Smooth muscle cell (in vitro differentiated cells): ENCODE measurements at regions not wholly inside any gene's neighbourhood (a gene's known extent, or its start where the extent isn't known, plus 50 kb on each side); places are given as distances from the start of the nearest gene placed in this dataset.

ENCODE experiments used
- DNase-seq: peaks from one replicate; lab custom pipeline; 2025; ENCODE audit not compliant: unreplicated experiment; lab: John Stamatoyannopoulos, UW
- H2AFZ ChIP-seq: fragments of 200-600 bp; sonication (generic); 2 replicates; pipeline ENCODE4 v1.6.0; 2016; ENCODE audit warnings: antibody characterized with exemption, low read depth, mild to moderate bottlenecking
- H3F3A ChIP-seq: fragments of 200-600 bp; sonication (generic); 2 replicates; pipeline ENCODE4 v1.6.0; 2017; ENCODE audit warnings: antibody characterized with exemption, low read depth
- H3K27ac ChIP-seq: fragments of 200-600 bp; sonication (generic); 2 replicates; pipeline ENCODE4 v1.5.1; 2016; ENCODE audit warnings: low read depth, mild to moderate bottlenecking
- H3K27me3 ChIP-seq: fragments of 200-600 bp; sonication (generic); 2 replicates; pipeline ENCODE4 v1.6.1; 2016; ENCODE audit warnings: low read depth, mild to moderate bottlenecking
- H3K36me3 ChIP-seq: fragments of 200-600 bp; sonication (generic); 2 replicates; pipeline ENCODE4 v1.5.1; 2016; ENCODE audit warnings: low read depth
- H3K4me1 ChIP-seq: fragments of 200-600 bp; sonication (generic); 2 replicates; pipeline ENCODE4 v1.5.1; 2016; ENCODE audit warnings: low read depth
- H3K4me2 ChIP-seq: fragments of 200-600 bp; sonication (generic); 2 replicates; pipeline ENCODE4 v1.6.0; 2016; ENCODE audit warnings: mild to moderate bottlenecking
- H3K4me3 ChIP-seq: fragments of 200-600 bp; sonication (generic); 2 replicates; pipeline ENCODE4 v1.5.1; 2016; ENCODE audit warnings: mild to moderate bottlenecking
- H3K79me2 ChIP-seq: fragments of 200-600 bp; sonication (generic); 2 replicates; pipeline ENCODE4 v1.6.0; 2016; ENCODE audit warnings: low read depth, mild to moderate bottlenecking
- H3K9ac ChIP-seq: fragments of 200-600 bp; sonication (generic); 2 replicates; pipeline ENCODE4 v1.6.0; 2016; ENCODE audit warnings: low read depth
- H3K9me3 ChIP-seq: fragments of 200-600 bp; sonication (generic); replicated peaks from 2 replicates; pipeline ENCODE4 v1.5.1; 2016; ENCODE audit warnings: low read depth
- H4K20me1 ChIP-seq: fragments of 200-600 bp; sonication (generic); 2 replicates; pipeline ENCODE4 v1.6.0; 2016; ENCODE audit warnings: low read depth
- CTCF ChIP-seq: fragments of 200-600 bp; sonication (generic); IDR thresholded peaks from 2 replicates; pipeline ENCODE4 v1.5.1; 2017; ENCODE audit warnings: borderline replicate concordance, mild to moderate bottlenecking, antibody characterized with exemption; ENCODE audit not compliant: insufficient read depth, poor library complexity, severe bottlenecking
- WGBS: methylation state at CpG from one replicate; pipeline ENCODE4 v1.1.7; 2016; ENCODE audit warnings: low lambda C conversion rate; 5-methylcytosine and 5-hydroxymethylcytosine counted together

DNA sequence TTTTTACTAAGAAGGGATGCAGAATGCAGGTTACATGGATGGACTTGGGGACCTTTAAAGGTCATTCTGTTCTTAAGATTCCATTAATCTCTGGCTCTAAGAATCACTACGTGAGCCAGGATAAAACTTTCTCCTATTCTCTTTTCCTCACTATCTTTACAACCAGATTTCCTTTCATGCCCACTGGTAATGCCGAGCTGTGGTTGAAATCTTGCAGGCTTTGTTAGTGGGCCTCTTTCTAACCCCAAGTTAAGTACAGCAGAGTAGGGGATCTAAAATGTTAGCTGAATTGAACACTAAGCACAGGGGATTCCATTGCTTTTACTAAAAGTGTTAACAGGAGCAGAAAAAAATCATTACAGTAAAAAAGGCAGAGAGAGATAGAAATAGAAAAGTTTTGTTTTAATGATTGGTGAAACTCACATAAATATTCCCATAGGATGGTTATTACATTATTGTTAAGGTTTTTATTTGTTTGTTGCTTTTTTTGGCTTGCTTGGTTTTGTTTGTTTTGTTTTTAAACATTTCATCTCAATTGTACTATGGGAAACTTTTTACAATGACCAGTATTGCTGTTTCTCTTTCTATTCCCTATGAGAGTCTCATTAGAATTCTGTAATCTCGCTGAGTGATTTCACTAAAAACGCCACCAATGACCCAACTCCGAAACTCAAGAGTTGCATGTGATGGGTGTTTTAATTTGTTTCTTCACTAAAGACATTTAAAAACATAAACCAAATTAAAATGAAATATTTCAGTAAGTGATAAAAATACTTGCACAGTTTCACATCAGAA, 54.1 kb upstream of the HTATIP2 start:
- WGBS = 59% methylated on average over 5 of the region's 5 CpGs

DNA sequence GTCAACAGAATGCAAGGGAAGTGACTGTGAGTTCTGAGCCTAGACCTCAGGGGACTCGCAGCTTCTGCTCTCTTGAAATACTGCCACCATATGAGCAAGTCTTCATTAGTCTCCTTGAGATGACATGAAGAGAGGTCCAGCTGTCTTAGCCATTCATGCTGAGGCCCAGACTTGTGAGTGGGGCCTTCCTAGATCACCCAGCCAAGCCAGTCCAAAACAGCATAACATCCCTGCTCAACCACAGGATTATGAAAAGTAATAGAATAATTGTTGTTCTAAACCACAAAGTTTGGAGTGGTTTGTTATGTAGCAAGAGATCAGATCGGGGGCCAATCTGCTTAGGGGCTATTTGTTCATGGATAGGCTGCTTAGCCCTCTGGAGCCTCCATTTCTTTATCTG, 54.9 kb upstream of the HTATIP2 start:
- H3K27me3 ChIP-seq = peaks cover 53% of the 10 kb centered on the region
- no peak overlapping the region for H3K9ac ChIP-seq
- peaks cover 49% of the 10 kb centered on the region for H3K4me1 ChIP-seq
- no peaks in the 10 kb centered on the region for H4K20me1 ChIP-seq
- H3K4me2 ChIP-seq = no peak overlapping the region
- H3F3A ChIP-seq = no peaks in the 10 kb centered on the region
- WGBS = 57% methylated on average over 2 of the region's 2 CpGs
- no peak overlapping the region for H2AFZ ChIP-seq
- no peaks in the 10 kb centered on the region for H3K79me2 ChIP-seq
- H3K9me3 ChIP-seq = no peaks in the 10 kb centered on the region
- H3K27ac ChIP-seq = no peak overlapping the region
- no peak for DNase-seq
- no peak overlapping the region for H3K4me3 ChIP-seq
- H3K36me3 ChIP-seq = no peaks in the 10 kb centered on the region
- no peak for TF ChIP-seq CTCF

More for the DNA sequence above, 54.1 kb upstream of the HTATIP2 start:
- H3K4me2 ChIP-seq = no peak overlapping the region
- H3K4me1 ChIP-seq = peaks cover 47% of the 10 kb centered on the region
- H3K4me3 ChIP-seq = no peak overlapping the region
- no peaks in the 10 kb centered on the region for H3K36me3 ChIP-seq
- no peak overlapping the region for H2AFZ ChIP-seq
- no peaks in the 10 kb centered on the region for H4K20me1 ChIP-seq
- no peaks in the 10 kb centered on the region for H3K79me2 ChIP-seq
- H3K9ac ChIP-seq = no peak overlapping the region
- DNase-seq = no peak
- peaks cover 44% of the 10 kb centered on the region for H3K27me3 ChIP-seq
- H3K9me3 ChIP-seq = no peaks in the 10 kb centered on the region
- H3F3A ChIP-seq = no peaks in the 10 kb centered on the region
- TF ChIP-seq CTCF = no peak
- no peak overlapping the region for H3K27ac ChIP-seq

GRCh38 chr11:20303391-20303965, 60.0 kb upstream of the HTATIP2 start:
- no peaks in the 10 kb centered on the region for H3K79me2 ChIP-seq
- peaks cover 23% of the 10 kb centered on the region for H3K4me1 ChIP-seq
- no peak overlapping the region for H3K4me2 ChIP-seq
- H3K4me3 ChIP-seq = no peak overlapping the region
- TF ChIP-seq CTCF = no peak
- no peak overlapping the region for H3K9ac ChIP-seq
- H3K9me3 ChIP-seq = no peaks in the 10 kb centered on the region
- 53% methylated on average over 6 of the region's 6 CpGs for WGBS
- DNase-seq = no peak
- no peaks in the 10 kb centered on the region for H3K36me3 ChIP-seq
- no peak overlapping the region for H2AFZ ChIP-seq
- H4K20me1 ChIP-seq = no peaks in the 10 kb centered on the region
- H3K27me3 ChIP-seq = peaks cover 63% of the 10 kb centered on the region
- no peak overlapping the region for H3K27ac ChIP-seq
- no peaks in the 10 kb centered on the region for H3F3A ChIP-seq
